ENCODE measurements at regions not wholly inside any gene's neighbourhood (a gene's known extent, or its start where the extent isn't known, plus 50 kb on each side); places are given as distances from the start of the nearest gene placed in this dataset.
"Not testable (repeated sequence)": the region's sequence is repeated elsewhere in the genome, so short reads cannot be mapped to it uniquely, and the experiment has no call there.

DNA sequence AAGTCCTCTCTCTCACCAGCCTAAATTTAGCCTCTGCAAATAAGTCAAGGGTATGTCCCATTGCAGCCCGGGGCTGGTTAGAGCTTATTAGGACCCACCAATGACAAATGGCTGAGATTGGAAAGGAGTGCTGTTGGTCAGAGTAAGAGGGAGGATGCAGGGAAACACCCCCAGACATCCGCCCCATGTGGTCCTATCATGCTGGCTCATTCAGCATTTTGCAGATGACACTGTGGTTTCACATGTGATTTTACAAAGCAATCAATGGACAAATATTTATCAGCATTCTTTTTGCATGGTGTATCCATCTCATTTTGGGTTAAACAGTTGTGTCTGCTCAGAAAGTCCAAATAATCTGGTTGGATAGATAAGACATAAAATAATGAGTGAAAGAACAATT lies 152.2 kb upstream of the EXOC2 start:
- H3K36me3 ChIP-seq (ENCODE audit: control insufficient read depth in 1 of 2, insufficient read depth in 2 of 2, low read length in 2 of 2): no peaks in the 10 kb centered on the region
- H3K27me3 ChIP-seq (ENCODE audit: low read depth, low read length): no peaks in the 10 kb centered on the region
- H3K4me3 ChIP-seq (ENCODE audit: low read depth in 1 of 2, low read length in 2 of 2): no peak overlapping the region
- no peaks in the 10 kb centered on the region for H3K9me3 ChIP-seq (ENCODE audit: control insufficient read depth in 1 of 2, low read length in 2 of 2)
- H3K27ac ChIP-seq (ENCODE audit: low read length): no peak overlapping the region
- H3K4me1 ChIP-seq (ENCODE audit: control insufficient read depth in 1 of 2, insufficient read depth in 2 of 2, low read length in 2 of 2): no peaks in the 10 kb centered on the region

GRCh38 chr6:842141-842540 lies 149.2 kb upstream of the EXOC2 start:
- Histone ChIP-seq H3K4me1 (ENCODE audit: control insufficient read depth in 1 of 2, insufficient read depth in 2 of 2, low read length in 2 of 2) (no peaks in the 10 kb centered on the region), H3K4me3 (ENCODE audit: low read depth in 1 of 2, low read length in 2 of 2) (no peak overlapping the region), H3K27ac (ENCODE audit: low read length) (no peak overlapping the region), H3K9me3 (ENCODE audit: control insufficient read depth in 1 of 2, low read length in 2 of 2) (peaks cover 0 to 3% of the 10 kb centered on the region in 2 donors), H3K36me3 (ENCODE audit: control insufficient read depth in 1 of 2, insufficient read depth in 2 of 2, low read length in 2 of 2) (no peaks in the 10 kb centered on the region), H3K27me3 (ENCODE audit: low read depth, low read length) (no peaks in the 10 kb centered on the region)

DNA sequence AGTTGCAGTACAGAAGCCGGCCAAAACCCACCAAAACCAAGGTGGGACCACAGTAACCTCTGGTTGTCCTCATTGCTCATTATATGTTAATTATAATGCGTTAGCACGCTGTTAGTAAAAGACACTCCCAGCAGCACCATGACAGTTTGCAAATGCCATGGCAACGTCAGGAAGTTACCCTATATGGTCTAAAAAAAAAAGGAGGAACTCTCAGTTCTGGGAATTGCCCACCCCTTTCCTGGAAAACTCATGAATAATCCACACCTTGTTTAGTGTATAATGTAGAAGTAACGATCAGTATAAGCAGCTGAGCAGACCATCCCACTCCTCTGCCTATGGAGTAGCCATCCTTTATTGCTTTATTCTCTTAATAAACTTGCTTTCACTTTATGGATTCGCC lies 148.6 kb upstream of the EXOC2 start:
- Histone ChIP-seq H3K27ac (ENCODE audit: low read length) (no peak overlapping the region), H3K4me3 (ENCODE audit: low read depth in 1 of 2, low read length in 2 of 2) (no peak overlapping the region), H3K9me3 (ENCODE audit: control insufficient read depth in 1 of 2, low read length in 2 of 2) (peaks cover 0 to 3% of the 10 kb centered on the region in 2 donors), H3K4me1 (ENCODE audit: control insufficient read depth in 1 of 2, insufficient read depth in 2 of 2, low read length in 2 of 2) (no peaks in the 10 kb centered on the region), H3K27me3 (ENCODE audit: low read depth, low read length) (no peaks in the 10 kb centered on the region), H3K36me3 (ENCODE audit: control insufficient read depth in 1 of 2, insufficient read depth in 2 of 2, low read length in 2 of 2) (no peaks in the 10 kb centered on the region)

DNA sequence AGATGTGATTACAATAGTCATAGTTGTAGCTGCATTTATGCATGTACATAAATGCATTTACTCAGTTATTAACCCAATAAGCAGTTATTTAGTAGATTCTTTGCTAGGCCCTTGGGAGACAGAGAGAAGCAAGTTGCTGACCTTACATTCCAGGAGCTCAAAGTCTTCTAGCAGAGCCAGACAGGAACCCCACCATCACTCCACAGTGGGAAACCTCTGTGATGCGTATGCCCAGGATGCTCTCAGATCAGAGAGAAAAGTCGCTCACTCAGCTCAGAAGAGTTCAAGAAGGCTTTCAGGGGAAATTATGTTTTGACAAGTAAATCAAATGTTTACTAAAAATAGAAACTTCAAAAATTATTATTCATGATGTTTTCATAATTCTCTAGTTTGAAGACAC lies 146.3 kb upstream of the EXOC2 start:
- Histone ChIP-seq H3K4me3 (ENCODE audit: low read depth in 1 of 2, low read length in 2 of 2) (no peak overlapping the region), H3K9me3 (ENCODE audit: control insufficient read depth in 1 of 2, low read length in 2 of 2) (peaks cover 0 to 3% of the 10 kb centered on the region in 2 donors), H3K4me1 (ENCODE audit: control insufficient read depth in 1 of 2, insufficient read depth in 2 of 2, low read length in 2 of 2) (peaks cover 0 to 6% of the 10 kb centered on the region in 2 donors), H3K27me3 (ENCODE audit: low read depth, low read length) (no peaks in the 10 kb centered on the region), H3K36me3 (ENCODE audit: control insufficient read depth in 1 of 2, insufficient read depth in 2 of 2, low read length in 2 of 2) (no peaks in the 10 kb centered on the region), H3K27ac (ENCODE audit: low read length) (no peak overlapping the region)

GRCh38 chr6:837380-837779 lies 144.4 kb upstream of the EXOC2 start:
- no peak overlapping the region for H3K4me3 ChIP-seq (ENCODE audit: low read depth in 1 of 2, low read length in 2 of 2)
- no peaks in the 10 kb centered on the region for H3K36me3 ChIP-seq (ENCODE audit: control insufficient read depth in 1 of 2, insufficient read depth in 2 of 2, low read length in 2 of 2)
- H3K9me3 ChIP-seq (ENCODE audit: control insufficient read depth in 1 of 2, low read length in 2 of 2): peaks cover 0 to 3% of the 10 kb centered on the region in 2 donors
- H3K27ac ChIP-seq (ENCODE audit: low read length): no peak overlapping the region
- H3K4me1 ChIP-seq (ENCODE audit: control insufficient read depth in 1 of 2, insufficient read depth in 2 of 2, low read length in 2 of 2): peaks cover 0 to 6% of the 10 kb centered on the region in 2 donors
- H3K27me3 ChIP-seq (ENCODE audit: low read depth, low read length): no peaks in the 10 kb centered on the region

DNA sequence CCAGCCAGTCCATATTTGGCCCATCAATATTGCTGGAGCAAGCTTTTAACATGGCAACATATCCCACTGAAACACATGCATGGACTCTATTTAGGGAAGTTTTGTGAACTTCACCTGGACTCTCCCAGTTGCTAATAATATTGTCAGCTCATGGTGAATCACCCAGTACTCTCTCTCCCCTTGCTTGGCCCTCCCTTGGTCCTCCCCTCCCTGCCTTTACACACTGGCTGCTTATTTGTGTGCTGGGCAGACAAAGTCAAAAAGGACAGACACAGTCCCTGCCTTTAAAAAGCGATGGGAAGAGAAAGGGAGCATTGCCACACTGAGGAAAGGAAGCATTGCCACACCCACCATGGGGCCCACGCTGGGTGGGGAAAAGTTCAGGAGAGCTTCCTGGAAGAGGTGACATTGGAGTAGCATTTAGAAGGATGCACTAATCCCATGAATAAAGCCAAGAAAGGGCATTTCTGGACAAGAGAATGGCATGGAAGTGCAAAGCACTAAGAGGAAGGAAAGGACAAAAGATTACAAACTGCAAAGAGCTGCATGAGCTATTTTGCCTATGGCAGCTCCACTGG lies 143.4 kb upstream of the EXOC2 start:
- H3K4me3 ChIP-seq (ENCODE audit: low read depth in 1 of 2, low read length in 2 of 2): no peak overlapping the region
- peaks cover 0 to 3% of the 10 kb centered on the region in 2 donors for H3K9me3 ChIP-seq (ENCODE audit: control insufficient read depth in 1 of 2, low read length in 2 of 2)
- H3K36me3 ChIP-seq (ENCODE audit: control insufficient read depth in 1 of 2, insufficient read depth in 2 of 2, low read length in 2 of 2): no peaks in the 10 kb centered on the region
- no peak overlapping the region for H3K27ac ChIP-seq (ENCODE audit: low read length)
- H3K27me3 ChIP-seq (ENCODE audit: low read depth, low read length): no peaks in the 10 kb centered on the region
- H3K4me1 ChIP-seq (ENCODE audit: control insufficient read depth in 1 of 2, insufficient read depth in 2 of 2, low read length in 2 of 2): peaks cover 0 to 6% of the 10 kb centered on the region in 2 donors

GRCh38 chr6:835476-836160 lies 142.7 kb upstream of the EXOC2 start:
- H3K27me3 ChIP-seq (ENCODE audit: low read depth, low read length): no peaks in the 10 kb centered on the region
- H3K36me3 ChIP-seq (ENCODE audit: control insufficient read depth in 1 of 2, insufficient read depth in 2 of 2, low read length in 2 of 2): no peaks in the 10 kb centered on the region
- H3K9me3 ChIP-seq (ENCODE audit: control insufficient read depth in 1 of 2, low read length in 2 of 2): peaks cover 0 to 3% of the 10 kb centered on the region in 2 donors
- no peak overlapping the region for H3K27ac ChIP-seq (ENCODE audit: low read length)
- peaks cover 0 to 6% of the 10 kb centered on the region in 2 donors for H3K4me1 ChIP-seq (ENCODE audit: control insufficient read depth in 1 of 2, insufficient read depth in 2 of 2, low read length in 2 of 2)
- no peak overlapping the region for H3K4me3 ChIP-seq (ENCODE audit: low read depth in 1 of 2, low read length in 2 of 2)

GRCh38 chr6:834866-835265 lies 141.9 kb upstream of the EXOC2 start:
- H3K4me1 ChIP-seq (ENCODE audit: control insufficient read depth in 1 of 2, insufficient read depth in 2 of 2, low read length in 2 of 2): peaks cover 0 to 6% of the 10 kb centered on the region in 2 donors
- H3K9me3 ChIP-seq (ENCODE audit: control insufficient read depth in 1 of 2, low read length in 2 of 2): peaks cover 0 to 1% of the 10 kb centered on the region in 2 donors
- no peak overlapping the region for H3K4me3 ChIP-seq (ENCODE audit: low read depth in 1 of 2, low read length in 2 of 2)
- no peak overlapping the region for H3K27ac ChIP-seq (ENCODE audit: low read length)
- no peaks in the 10 kb centered on the region for H3K27me3 ChIP-seq (ENCODE audit: low read depth, low read length)
- no peaks in the 10 kb centered on the region for H3K36me3 ChIP-seq (ENCODE audit: control insufficient read depth in 1 of 2, insufficient read depth in 2 of 2, low read length in 2 of 2)

GRCh38 chr6:834190-834589 lies 141.3 kb upstream of the EXOC2 start:
- Histone ChIP-seq H3K36me3 (ENCODE audit: control insufficient read depth in 1 of 2, insufficient read depth in 2 of 2, low read length in 2 of 2) (no peaks in the 10 kb centered on the region), H3K4me1 (ENCODE audit: control insufficient read depth in 1 of 2, insufficient read depth in 2 of 2, low read length in 2 of 2) (peaks cover 0 to 6% of the 10 kb centered on the region in 2 donors), H3K4me3 (ENCODE audit: low read depth in 1 of 2, low read length in 2 of 2) (no peak overlapping the region), H3K9me3 (ENCODE audit: control insufficient read depth in 1 of 2, low read length in 2 of 2) (no peaks in the 10 kb centered on the region), H3K27ac (ENCODE audit: low read length) (no peak overlapping the region), H3K27me3 (ENCODE audit: low read depth, low read length) (no peaks in the 10 kb centered on the region)

- H3K27me3 ChIP-seq (ENCODE audit: low read depth, low read length); H3K27ac ChIP-seq (ENCODE audit: low read length); H3K4me3 ChIP-seq (ENCODE audit: low read depth in 1 of 2, low read length in 2 of 2); H3K4me1 ChIP-seq (ENCODE audit: control insufficient read depth in 1 of 2, insufficient read depth in 2 of 2, low read length in 2 of 2); H3K36me3 ChIP-seq (ENCODE audit: control insufficient read depth in 1 of 2, insufficient read depth in 2 of 2, low read length in 2 of 2); H3K9me3 ChIP-seq (ENCODE audit: control insufficient read depth in 1 of 2, low read length in 2 of 2): not testable (repeated sequence)
Measured at GRCh38 chr6:832804-833203, 139.9 kb upstream of the EXOC2 start.

DNA sequence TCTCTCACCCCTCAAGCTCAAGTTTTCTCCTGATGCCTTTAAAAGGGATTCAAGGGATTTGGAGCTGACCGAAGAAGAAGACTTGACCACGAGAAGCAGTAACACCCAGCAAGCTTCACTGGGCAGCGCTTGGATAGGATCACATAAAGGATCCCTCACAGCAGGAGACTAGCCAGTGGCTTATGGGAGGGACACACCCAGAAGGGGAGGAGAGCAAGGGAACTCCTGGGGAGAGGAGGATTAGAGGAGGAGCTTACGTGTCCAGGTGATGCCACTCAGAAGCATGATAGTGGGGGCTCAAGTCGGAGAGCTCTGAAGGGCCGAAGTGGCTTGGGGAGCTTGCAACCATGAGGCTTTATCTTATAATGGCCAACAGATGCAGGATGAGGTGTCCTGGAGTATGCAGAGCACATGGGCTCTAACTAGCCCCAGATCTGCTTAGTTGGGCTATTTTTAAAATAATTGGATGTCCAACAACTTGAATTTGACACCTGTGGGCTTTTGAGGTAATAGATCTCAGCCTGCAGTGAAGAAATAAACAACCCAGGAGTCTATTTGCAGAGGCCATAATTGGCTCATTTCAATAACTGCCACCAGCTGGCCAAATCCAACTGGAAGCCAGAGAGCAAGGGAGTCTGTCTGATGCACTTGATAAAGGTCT lies 137.9 kb upstream of the EXOC2 start:
- no peaks in the 10 kb centered on the region for H3K36me3 ChIP-seq (ENCODE audit: control insufficient read depth in 1 of 2, insufficient read depth in 2 of 2, low read length in 2 of 2)
- peaks cover 0 to 5% of the 10 kb centered on the region in 2 donors for H3K4me1 ChIP-seq (ENCODE audit: control insufficient read depth in 1 of 2, insufficient read depth in 2 of 2, low read length in 2 of 2)
- no peak overlapping the region for H3K4me3 ChIP-seq (ENCODE audit: low read depth in 1 of 2, low read length in 2 of 2)

More for the DNA sequence above, 137.9 kb upstream of the EXOC2 start:
- H3K27ac ChIP-seq (ENCODE audit: low read length): no peak overlapping the region
- H3K9me3 ChIP-seq (ENCODE audit: control insufficient read depth in 1 of 2, low read length in 2 of 2): no peaks in the 10 kb centered on the region
- H3K27me3 ChIP-seq (ENCODE audit: low read depth, low read length): no peaks in the 10 kb centered on the region

All from muscle layer of duodenum (tissue), 2 donors.